ENCODE measurements at regions not wholly inside any gene's neighbourhood (a gene's known extent, or its start where the extent isn't known, plus 50 kb on each side); places are given as distances from the start of the nearest gene placed in this dataset.

DNA sequence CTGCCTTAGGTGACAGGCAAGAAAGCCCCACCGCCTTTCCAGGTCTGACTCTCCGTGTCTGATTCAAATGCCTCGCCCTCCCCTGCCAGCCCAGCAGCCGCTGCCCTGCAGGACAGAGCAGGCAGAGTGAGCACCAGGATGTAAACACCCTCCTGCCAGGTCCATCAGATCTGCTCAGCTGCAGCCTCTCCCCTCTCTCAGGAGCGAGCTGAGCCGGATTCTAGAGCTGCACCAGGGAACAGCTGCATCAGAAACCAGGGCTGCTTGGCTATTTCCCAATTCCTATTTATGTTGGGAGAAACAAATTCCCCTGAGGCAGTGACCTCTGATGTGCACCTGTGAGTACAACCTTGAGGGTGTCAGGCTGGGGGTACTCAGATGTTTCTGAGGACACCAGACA, 121.5 kb upstream of the ZMIZ1 start:
- TF ChIP-seq, protein P1, sequence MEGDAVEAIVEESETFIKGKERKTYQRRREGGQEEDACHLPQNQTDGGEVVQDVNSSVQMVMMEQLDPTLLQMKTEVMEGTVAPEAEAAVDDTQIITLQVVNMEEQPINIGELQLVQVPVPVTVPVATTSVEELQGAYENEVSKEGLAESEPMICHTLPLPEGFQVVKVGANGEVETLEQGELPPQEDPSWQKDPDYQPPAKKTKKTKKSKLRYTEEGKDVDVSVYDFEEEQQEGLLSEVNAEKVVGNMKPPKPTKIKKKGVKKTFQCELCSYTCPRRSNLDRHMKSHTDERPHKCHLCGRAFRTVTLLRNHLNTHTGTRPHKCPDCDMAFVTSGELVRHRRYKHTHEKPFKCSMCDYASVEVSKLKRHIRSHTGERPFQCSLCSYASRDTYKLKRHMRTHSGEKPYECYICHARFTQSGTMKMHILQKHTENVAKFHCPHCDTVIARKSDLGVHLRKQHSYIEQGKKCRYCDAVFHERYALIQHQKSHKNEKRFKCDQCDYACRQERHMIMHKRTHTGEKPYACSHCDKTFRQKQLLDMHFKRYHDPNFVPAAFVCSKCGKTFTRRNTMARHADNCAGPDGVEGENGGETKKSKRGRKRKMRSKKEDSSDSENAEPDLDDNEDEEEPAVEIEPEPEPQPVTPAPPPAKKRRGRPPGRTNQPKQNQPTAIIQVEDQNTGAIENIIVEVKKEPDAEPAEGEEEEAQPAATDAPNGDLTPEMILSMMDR (conservative IDR thresholded peaks at IDR 0.05), result no peak
- Histone ChIP-seq H3K4me2 (peak overlapping the region; percentile 44), H3K27me3 (ENCODE audit: insufficient read depth, low read depth) (no peaks in the 10 kb centered on the region), H3K4me1 (replicated peaks; ENCODE audit: insufficient read depth) (peaks cover 26% of the 10 kb centered on the region), H3K36me3 (ENCODE audit: low read depth) (no peaks in the 10 kb centered on the region), H4K20me1 (ENCODE audit: insufficient read depth) (no peaks in the 10 kb centered on the region), H3K79me2 (ENCODE audit: low read depth) (no peaks in the 10 kb centered on the region), H2AFZ (no peak overlapping the region), H3K4me3 (no peak overlapping the region), H3F3A (ENCODE audit: insufficient read depth, low read depth) (peaks cover 20% of the 10 kb centered on the region; the same call in 1 of the 2 replicates), H3K27ac (no peak overlapping the region), H3K9me2 (ENCODE audit: insufficient read depth) (no peaks in the 10 kb centered on the region), H3K9me3 (ENCODE audit: insufficient read depth, low read depth) (no peaks in the 10 kb centered on the region; the same call in 1 of the 2 replicates)
- no TSS peak for BruUV-seq (replicated peaks)
- DNase-seq, result peak; percentile 68 to 85
- ChIA-PET CTCF (interaction anchor here (0.9 kb wide), 1 partner anchor 17 kb away, joined by 3 read pairs; no protein-coding TSS in a partner anchor), POLR2A (ENCODE audit: unreplicated experiment) (interaction anchor here (0.6 to 0.9 kb wide), 2 partner anchors 15 to 1658 kb away, joined by 4 to 5 read pairs; no protein-coding TSS in a partner anchor)
- intact Hi-C loops (cut with micrococcal nuclease; ENCODE audit: unreplicated experiment), result no loop called here

DNA sequence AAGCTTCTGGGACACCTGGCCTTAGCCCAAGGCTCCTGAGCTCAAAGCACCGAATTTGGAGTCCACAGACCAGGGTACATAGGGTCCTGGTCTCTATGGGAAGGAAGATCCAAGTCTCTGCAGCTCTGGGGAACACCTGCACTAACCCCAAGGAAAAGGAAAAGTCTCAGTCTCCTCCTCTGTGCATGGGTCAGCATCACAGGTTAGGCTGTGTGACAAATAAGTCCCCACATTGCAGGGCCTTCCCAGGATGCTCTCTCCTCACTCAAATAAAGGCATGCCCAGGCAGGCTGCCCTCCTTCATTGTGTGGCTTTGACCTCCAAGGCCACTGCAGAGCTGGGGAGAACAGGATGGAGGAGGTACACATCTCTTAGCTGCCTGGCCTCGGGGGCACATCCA, 121.0 kb upstream of the ZMIZ1 start:
- H3K4me2 ChIP-seq, result peak overlapping the region; percentile 44; the same call in 1 of the 2 replicates
- intact Hi-C loops (cut with micrococcal nuclease; ENCODE audit: unreplicated experiment), result no loop called here
- H3K79me2 ChIP-seq (ENCODE audit: low read depth), result no peaks in the 10 kb centered on the region
- no peaks in the 10 kb centered on the region for H4K20me1 ChIP-seq (ENCODE audit: insufficient read depth)
- peaks cover 26% of the 10 kb centered on the region for H3K4me1 ChIP-seq (replicated peaks; ENCODE audit: insufficient read depth)
- no peak for TF ChIP-seq EZH2 (IDR thresholded peaks at IDR 0.05; ENCODE audit: low read depth)
- TF ChIP-seq, protein P1 (conservative IDR thresholded peaks at IDR 0.05), result no peak
- no peaks in the 10 kb centered on the region for H3K9me2 ChIP-seq (ENCODE audit: insufficient read depth)
- H3K9me3 ChIP-seq (ENCODE audit: insufficient read depth, low read depth), result no peaks in the 10 kb centered on the region; the same call in 1 of the 2 replicates
- H3F3A ChIP-seq (ENCODE audit: insufficient read depth, low read depth), result peaks cover 20% of the 10 kb centered on the region; the same call in 1 of the 2 replicates
- ChIA-PET POLR2A (ENCODE audit: unreplicated experiment) (interaction anchor here (0.6 to 0.9 kb wide), 2 partner anchors 16 to 1659 kb away, joined by 4 to 5 read pairs; no protein-coding TSS in a partner anchor), CTCF (interaction anchor here (0.9 kb wide), 1 partner anchor 17 kb away, joined by 3 read pairs; no protein-coding TSS in a partner anchor)
- H3K27me3 ChIP-seq (ENCODE audit: insufficient read depth, low read depth), result no peaks in the 10 kb centered on the region
- no TSS peak for BruUV-seq (replicated peaks)
- no peak overlapping the region for H2AFZ ChIP-seq
- no peaks in the 10 kb centered on the region for H3K36me3 ChIP-seq (ENCODE audit: low read depth)
- no peak overlapping the region for H3K4me3 ChIP-seq
- H3K27ac ChIP-seq, result no peak overlapping the region
- no peak for DNase-seq

DNA sequence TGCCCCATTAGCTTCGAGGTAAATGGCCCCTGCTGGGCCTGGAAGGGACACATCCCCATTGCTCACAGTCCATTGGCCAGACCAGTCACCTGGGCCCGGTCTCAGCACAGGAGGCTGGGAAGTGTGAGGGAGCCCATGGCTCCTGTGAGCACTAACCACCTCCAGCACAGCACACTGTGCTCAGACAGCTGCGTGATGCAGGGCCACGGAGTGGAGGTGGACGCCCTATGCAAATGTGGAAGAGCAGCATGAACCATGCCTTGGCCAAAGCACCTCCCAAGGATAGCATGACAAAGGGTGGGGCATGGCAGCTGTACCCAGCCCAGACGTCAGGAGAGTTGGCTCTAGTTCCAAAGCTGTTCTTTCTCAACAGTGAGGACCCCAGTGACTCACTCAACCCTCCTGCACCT, 120.1 kb upstream of the ZMIZ1 start:
- TF ChIP-seq, protein P1 (conservative IDR thresholded peaks at IDR 0.05), result no peak
- no peak for TF ChIP-seq EZH2 (IDR thresholded peaks at IDR 0.05; ENCODE audit: low read depth)
- Histone ChIP-seq H3K9me3 (ENCODE audit: insufficient read depth, low read depth) (no peaks in the 10 kb centered on the region), H3K27me3 (ENCODE audit: insufficient read depth, low read depth) (no peaks in the 10 kb centered on the region), H3K9me2 (ENCODE audit: insufficient read depth) (no peaks in the 10 kb centered on the region), H4K20me1 (ENCODE audit: insufficient read depth) (no peaks in the 10 kb centered on the region), H3K4me2 (no peak overlapping the region), H3F3A (ENCODE audit: insufficient read depth, low read depth) (peaks cover 20% of the 10 kb centered on the region; the same call in 1 of the 2 replicates), H3K36me3 (ENCODE audit: low read depth) (no peaks in the 10 kb centered on the region), H3K27ac (no peak overlapping the region), H3K4me1 (replicated peaks; ENCODE audit: insufficient read depth) (peaks cover 26% of the 10 kb centered on the region), H3K79me2 (ENCODE audit: low read depth) (no peaks in the 10 kb centered on the region), H3K4me3 (no peak overlapping the region), H2AFZ (no peak overlapping the region)
- ChIA-PET CTCF (interaction anchor here (0.9 kb wide), 1 partner anchor 247 kb away, joined by 3 read pairs; no protein-coding TSS in a partner anchor), POLR2A (ENCODE audit: unreplicated experiment) (no interaction called here)
- intact Hi-C loops (cut with micrococcal nuclease; ENCODE audit: unreplicated experiment), result no loop called here
- no TSS peak for BruUV-seq (replicated peaks)
- DNase-seq, result no peak

Measured in PC-9 (cell line).